Tibial nerve (tissue), 3 donors: ENCODE measurements at regions not wholly inside any gene's neighbourhood (a gene's known extent, or its start where the extent isn't known, plus 50 kb on each side); places are given as distances from the start of the nearest gene placed in this dataset.

Experiments used
- CTCF ChIP-seq, 5 experiments: fragments of 200-600 bp in 3 of 5; fragments of 450-650 bp in 2 of 5; sonication (generic) in 3 of 5; IDR thresholded peaks; one replicate each; pipeline ENCODE4 v1.5.1; 2016 to 2019; ENCODE audit warnings: antibody characterized with exemption in 5 of 5, mild to moderate bottlenecking in 3 of 5, moderate library complexity in 2 of 5
- POLR2A ChIP-seq, 2 donors: fragments of 450-650 bp; IDR thresholded peaks; one replicate each; pipeline ENCODE4 v1.6.1; 2017; ENCODE audit warnings: antibody characterized with exemption in 2 of 2, mild to moderate bottlenecking in 2 of 2, moderate library complexity in 2 of 2

- TF ChIP-seq CTCF (IDR thresholded peaks at IDR 0.05) = no peak
- TF ChIP-seq POLR2A (IDR thresholded peaks at IDR 0.05) = no peak
Observed at GRCh38 chr3:146881966-146882760, 277.0 kb upstream of the PLSCR5 start.
